ENCODE measurements at regions not wholly inside any gene's neighbourhood (a gene's known extent, or its start where the extent isn't known, plus 50 kb on each side); places are given as distances from the start of the nearest gene placed in this dataset.
"Not testable (repeated sequence)": the region's sequence is repeated elsewhere in the genome, so short reads cannot be mapped to it uniquely, and the experiment has no call there.

DNA sequence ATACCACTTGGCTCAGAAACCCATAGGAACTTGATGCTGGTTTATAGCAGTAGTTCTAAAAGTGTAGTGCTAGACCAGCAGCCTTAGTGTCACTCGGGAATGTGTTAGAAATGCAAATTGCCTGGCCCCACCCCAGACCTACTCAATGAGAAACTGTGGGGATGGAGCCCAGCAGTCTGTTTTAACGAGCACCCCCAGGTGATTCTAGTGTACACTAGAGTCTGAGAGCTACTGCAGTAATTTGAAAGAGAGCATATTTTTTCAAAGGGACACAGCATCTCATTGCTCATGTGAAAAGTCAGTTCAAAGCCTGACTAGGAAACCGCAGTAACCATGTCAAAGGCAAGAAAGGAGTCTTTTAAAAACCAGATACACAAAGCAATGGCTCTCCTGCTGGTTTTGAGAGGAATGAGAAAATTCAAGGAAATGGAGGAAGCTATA, 313.4 kb downstream of the SQOR start:
- DNase-seq (ENCODE audit: low read depth) = peak; percentile 45

DNA sequence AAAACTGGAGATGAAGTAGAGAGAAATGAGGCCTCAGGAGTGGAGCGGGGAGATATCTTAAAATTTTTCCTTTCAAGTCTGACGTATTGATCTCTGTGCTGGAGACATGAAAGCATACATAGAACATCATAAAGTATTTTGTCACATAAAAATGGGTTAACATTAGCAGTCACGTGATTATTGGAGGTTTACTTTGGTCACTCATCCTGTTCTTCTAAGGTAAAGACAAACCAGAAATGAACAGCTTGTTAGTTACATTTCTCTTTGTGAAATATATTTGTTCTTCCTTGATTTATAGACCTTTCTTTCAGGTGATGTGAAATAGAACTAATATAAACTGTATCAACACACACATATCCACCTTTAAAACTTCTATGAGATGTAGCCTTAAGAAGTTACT, 324.1 kb downstream of the SQOR start:
- DNase-seq (ENCODE audit: low read depth) = no peak

DNA sequence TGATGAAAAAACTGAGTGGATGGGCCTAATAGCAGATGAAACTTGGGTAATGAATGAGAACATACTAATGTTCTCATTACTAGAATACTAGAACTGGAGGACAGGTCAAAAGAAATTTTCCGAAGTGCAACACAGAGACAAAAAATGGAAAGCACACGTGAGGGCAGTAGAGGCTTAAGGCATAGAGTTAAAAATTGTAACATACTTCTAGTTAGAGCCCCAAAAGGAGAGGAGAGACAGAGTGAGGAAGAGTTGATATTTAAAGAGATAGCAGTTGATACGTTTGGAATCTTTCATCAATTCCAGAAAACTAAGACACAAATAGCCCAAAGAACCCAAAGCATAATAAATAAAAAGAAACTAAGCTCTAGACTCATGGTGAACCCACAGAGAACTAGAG, 327.9 kb downstream of the SQOR start:
- no peak for DNase-seq (ENCODE audit: low read depth)

DNA sequence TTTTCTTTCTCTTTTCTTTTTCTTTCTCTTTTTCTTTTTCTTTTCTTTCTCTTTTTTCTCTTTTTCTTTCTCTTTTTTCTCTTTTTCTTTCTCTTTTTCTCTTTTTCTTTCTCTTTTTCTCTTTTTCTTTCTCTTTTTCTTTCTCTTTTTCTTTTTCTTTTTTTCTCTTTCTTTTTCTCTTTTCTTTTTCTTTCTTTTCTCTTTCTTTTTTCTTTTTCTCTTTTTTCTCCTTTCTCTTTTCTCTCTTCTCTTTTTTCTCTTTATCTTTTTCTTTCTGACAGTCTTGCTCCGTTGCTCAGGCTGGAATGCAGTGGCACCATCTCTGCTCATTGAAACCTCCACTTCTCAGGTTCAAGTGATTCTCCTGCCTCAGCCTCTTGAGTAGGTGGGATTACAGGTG, 335.7 kb downstream of the SQOR start:
- DNase-seq (ENCODE audit: low read depth) = no peak

GRCh38 chr15:45980366-45980765, 345.5 kb downstream of the SQOR start:
- no peak for DNase-seq (ENCODE audit: low read depth)

DNA sequence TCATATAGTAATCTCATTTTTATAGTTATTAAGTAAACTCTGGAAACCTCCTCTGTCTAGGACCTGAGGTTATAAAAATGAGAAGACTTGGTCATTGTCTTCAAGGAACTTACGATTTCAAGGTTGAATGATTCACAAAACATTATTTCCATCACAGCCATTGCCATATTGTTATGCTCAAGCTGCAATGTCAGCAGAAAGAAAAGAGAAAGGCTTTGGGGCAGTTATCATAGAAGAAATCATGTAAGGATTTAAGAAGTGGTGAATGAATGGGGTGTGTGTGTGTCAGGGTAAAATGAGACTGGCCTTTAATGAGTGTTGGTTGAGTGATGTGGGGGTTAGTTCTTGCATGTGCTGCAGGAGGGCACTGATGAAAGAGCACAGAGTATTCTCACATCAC, 346.8 kb downstream of the SQOR start:
- no peak for DNase-seq (ENCODE audit: low read depth)

- no peak for DNase-seq (ENCODE audit: low read depth)
These were observed 357.0 kb downstream of the SQOR start for GRCh38 chr15:45991863-45992262.

DNA sequence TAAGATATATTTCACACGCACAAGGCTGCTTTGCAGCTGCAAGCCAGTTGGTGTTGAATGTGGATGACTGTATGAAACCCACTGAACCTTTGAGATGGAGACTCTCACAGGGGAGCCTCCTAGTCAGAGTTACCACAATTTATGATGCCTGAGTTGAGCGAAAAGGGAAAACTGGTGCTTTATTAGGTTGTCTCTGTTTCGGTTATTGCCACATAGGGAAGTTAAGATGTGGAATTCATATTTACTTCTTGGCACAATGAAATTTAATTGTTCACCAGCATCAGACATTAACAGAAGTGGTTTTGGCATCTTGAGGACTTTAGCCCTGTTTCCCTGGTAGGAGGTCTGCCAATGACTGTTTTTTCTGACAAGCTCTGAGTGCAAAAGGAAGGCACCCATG, 358.2 kb downstream of the SQOR start:
- DNase-seq (ENCODE audit: low read depth) = peak; percentile 44

GRCh38 chr15:45993508-45993907, 358.7 kb downstream of the SQOR start:
- DNase-seq (ENCODE audit: low read depth) = no peak

DNA sequence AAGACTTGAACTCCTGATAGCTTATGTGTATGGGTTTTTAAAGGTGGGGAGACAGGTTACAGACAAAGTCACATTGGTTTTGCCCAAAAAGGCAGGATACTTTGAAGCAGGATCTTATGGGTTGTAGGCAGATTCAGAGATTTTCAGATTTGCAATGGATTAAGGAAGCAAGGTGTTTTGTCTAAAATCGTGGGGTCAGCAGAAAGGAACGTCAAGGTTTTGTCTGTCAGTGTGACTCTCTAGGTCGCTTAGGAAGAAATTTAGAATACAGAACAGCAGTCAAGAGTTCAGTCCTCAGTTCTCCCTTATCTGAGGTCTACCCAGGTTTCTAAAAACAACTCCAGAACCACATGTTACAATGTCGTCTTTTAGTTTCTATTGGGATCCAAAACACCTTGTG, 361.0 kb downstream of the SQOR start:
- DNase-seq (ENCODE audit: low read depth) = no peak

- no peak for DNase-seq (ENCODE audit: low read depth)
These were observed 379.7 kb downstream of the SQOR start for GRCh38 chr15:46014532-46014931.

DNA sequence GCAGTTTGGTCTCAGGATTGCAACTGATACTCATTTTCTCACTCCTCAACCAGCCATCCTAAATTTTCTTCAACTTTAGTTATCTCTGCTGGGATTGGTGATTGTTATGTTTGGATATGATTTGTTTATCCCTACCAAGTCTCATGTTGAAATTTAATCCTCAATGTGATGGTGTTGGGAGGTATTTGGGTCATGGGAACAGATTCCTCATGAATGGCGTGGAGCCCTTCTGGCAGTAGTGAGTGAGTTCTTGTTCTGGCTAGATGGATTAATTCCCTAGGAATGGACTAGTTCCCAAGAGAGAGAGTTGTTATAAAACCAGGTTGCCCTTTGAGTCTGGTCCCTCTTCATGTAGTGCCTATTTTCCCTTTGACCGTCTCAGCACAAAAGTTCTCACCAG, 399.9 kb downstream of the SQOR start:
- no peak for DNase-seq (ENCODE audit: low read depth)

DNA sequence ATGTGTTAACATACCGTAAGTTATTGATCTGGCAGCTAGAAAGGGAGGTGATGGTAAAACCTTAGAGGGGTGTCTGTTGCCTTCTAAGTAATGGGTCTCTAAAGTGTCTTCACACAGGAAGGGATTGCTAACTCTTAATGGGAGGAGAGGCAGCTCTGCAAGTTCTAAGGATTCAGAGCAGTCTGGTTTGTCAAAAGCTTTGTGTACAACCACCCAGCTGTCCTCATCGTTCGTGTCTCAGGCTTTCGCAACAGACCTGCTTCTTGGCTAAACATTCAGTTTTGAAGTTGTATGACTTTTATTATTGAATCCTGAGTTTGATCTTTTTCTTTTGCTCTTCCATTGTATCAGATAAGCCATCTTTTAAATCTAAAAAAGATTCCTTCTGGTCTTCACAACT, 404.9 kb downstream of the SQOR start:
- no peak for DNase-seq (ENCODE audit: low read depth)

DNA sequence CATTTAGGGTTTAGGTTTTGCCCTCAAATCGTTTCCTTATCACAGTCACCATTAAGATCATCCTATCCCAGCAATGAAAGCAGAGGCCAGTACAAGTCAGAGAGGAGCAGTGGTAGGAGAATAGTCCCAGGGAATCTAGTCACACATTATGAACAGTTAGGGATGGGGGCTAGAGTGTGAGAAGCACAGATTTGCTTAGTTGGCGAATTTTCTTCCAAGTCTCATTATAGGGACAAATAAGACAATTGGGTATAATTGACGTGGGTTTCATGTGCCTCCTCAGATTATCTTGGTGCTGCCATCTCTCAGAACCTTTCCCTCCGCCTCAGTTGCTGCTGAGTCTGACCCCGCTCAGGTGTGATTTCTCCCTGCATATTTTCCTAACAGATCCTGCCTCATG, 407.1 kb downstream of the SQOR start:
- DNase-seq (ENCODE audit: low read depth) = no peak

DNA sequence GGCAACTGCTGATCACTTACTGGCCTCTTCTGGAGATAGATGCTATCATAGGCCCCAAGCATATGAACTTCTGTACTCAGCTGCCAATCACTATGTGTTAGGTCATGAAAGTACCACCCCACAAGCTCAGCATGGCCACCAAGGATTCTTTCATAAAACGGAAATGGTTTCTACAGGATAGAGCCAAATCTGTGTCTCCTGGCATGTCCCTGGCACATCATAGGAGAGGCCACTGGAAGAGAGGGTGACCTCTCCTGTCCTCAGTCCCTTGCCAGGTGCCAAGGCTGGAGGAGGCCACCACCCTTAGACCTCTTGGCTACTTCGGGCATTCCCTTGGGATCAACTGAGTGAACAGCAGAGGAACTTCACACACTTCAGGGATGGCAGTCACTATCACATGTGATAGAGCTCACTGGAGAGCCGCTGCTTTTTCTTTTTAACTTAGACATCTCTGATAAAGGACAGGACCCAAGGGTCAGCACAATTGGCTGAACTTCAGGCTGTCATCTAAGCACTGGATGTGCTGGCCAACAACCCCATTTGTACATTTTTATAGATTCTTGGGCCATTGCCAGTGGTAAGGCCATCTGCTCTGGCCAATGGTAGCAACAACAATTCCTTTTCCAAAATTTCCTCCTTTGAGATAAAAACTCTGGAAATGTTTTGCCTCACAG, 425.2 kb downstream of the SQOR start:
- no peak for DNase-seq (ENCODE audit: low read depth)

DNA sequence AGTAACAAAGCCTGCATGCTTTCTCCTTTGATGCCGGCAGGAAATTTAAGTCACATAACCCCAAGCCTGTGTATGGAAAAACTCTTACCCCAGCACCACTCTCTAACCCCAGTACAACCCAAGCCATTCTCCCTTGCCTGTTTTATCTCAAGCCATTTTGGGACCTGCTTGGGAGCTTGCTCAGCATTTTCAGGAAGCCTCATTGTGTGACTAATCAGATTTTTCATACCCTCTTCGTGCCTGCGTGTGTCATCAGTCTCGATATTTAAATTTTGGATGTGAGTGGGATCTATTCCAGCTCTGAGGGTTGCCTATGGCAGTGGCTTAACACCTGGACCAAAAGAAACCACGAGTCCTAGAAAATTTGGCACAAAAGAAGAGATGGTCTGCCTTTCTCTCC, 426.2 kb downstream of the SQOR start:
- DNase-seq (ENCODE audit: low read depth) = no peak

- DNase-seq (ENCODE audit: low read depth) = no peak
These were observed 442.4 kb downstream of the SQOR start for GRCh38 chr15:46077220-46077619.

- DNase-seq (ENCODE audit: low read depth) = no peak
These were observed 444.2 kb downstream of the SQOR start for GRCh38 chr15:46079046-46079445.

- DNase-seq (ENCODE audit: low read depth) = no peak
These were observed 445.2 kb downstream of the SQOR start for GRCh38 chr15:46080016-46080415.

GRCh38 chr15:46088486-46089445, 453.9 kb downstream of the SQOR start:
- DNase-seq (ENCODE audit: low read depth) = no peak

DNA sequence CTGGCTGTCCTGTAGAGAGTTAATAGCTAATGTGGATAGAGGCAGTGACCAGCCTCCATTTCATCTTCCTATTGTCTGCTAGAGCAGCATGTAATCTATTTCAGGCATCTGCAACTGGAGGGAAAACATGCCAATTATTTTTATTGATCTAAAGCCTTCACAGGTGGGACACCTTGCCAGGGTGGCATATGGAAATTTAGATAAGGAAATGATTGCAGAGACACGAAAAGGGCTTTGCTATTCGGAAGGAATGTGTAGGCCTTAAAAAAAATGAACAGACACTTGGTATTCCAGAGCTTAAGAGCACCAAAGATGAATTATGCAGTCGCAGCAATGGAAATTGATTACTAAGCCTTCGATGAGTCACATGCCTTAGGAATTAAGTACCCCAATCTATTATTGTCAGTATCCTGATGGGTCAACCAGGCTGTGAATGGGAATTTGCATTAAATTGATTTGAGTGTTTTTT, 454.7 kb downstream of the SQOR start:
- DNase-seq (ENCODE audit: low read depth) = no peak

- DNase-seq (ENCODE audit: low read depth) = peak; percentile 7
These were observed 457.1 kb downstream of the SQOR start for GRCh38 chr15:46091860-46092450.

DNA sequence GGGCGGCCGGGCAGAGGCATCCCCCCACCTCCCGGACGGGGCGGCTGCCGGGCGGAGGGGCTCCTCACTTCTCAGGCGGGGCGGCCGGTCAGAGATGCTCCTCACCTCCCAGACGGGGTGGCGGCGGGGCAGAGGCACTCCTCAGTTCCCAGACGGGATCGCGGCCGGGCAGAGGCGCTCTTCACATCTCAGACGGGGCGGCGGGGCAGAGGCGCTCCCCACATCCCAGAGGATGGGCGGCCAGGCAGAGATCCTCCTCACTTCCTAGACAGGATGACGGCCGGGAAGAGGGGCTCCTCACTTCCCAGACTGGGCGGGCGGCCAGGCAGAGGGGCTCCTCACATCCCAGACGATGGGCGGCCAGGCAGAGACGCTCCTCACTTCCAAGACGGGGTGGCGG, 463.2 kb downstream of the SQOR start:
- not testable (repeated sequence) for DNase-seq (ENCODE audit: low read depth)

Measured in renal cortical epithelial cell (primary cell).